ENCODE measurements at regions not wholly inside any gene's neighbourhood (a gene's known extent, or its start where the extent isn't known, plus 50 kb on each side); places are given as distances from the start of the nearest gene placed in this dataset.

DNA sequence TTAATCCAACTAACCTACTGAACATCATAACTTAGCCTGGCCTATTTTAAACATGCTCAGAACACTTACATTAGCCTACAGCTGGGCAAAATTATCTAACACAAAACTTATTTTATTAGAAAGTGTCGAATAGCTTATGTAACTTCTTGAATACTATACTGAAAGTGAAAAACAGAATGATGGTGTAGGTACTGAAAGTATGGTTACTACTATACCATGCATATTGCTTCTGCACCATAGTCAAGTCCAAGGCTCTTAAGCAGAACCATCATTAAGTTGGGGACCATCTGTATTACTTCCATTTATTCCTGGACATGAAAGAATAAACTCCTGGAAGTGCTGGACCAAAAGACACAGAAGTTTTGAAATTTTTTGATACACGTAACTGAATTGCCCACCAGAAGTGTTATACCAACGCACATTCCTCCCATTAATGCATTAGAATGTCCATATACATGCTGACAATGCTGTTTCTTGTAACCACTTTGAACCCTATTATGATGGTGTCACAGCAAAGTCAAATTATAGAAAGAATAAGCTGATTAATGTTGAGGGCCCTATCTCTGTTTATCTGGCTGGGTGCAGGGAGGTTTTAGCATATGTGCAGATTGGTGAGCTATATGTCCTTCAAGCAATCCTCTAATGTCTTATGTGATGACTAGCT lies 375.7 kb downstream of the ACTL7B start:
- DNase-seq: no peak

DNA sequence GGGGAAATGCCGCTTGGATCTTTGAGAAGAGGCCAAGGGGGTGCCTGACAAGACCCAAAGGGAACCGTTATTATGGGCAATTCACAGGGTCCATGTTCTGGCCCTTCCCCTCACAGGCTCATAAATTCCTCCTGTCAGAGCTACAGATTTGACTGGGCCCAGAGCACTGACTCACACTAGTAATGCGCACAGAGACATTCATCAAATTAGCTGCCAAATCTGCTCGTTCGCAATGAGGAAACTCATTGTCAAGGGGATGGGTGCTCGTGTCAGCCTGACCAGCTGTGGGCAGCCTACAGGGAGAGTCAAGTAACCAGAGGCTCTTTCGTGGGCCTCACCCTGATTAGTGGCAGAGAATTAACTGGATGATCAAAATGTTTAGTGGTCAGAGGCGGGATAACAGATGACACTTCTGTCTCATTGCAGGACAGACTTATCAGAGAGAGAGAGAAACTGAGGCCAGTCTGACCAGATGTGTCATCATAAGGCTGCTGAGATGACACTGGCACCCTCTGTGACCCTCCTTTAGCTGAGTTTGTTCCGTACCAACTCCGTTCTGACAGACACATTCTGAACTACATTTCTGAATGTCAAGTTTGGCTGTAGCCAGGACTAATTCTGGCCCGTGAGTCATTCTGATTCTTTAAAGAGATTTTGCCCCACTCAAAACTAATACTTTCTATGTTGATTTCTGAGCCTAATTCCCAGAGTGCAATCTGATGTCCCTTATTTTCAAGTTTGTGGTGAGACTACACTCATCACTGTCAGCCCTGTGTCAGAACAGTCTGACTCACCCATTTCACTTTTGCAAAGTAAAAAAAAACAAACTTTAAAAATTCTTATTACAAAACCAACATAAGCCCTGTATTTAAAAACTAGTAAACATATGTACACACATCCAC lies 377.1 kb downstream of the ACTL7B start:
- no peak for DNase-seq

DNA sequence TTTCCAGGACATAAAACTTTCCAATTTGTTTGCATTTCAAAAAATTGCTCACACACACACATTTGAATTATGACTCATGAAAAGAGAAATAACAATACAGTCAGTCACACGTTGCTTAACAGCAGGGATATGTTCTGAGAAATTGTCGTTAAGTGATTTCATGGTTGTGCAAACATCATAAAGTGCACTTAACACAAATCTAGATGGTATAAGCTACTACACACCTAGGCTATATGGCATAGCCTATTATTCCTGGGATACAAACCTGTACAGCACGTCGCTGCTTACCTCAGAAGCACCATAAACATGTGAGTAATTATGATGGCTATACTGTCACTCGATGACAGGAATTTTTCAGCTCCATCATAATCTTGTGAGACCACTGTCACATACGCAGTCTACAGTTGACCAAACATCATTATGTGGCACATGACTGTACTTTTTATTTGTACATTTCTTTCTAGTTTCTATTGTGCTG lies 378.2 kb downstream of the ACTL7B start:
- peak; percentile 83 for DNase-seq

DNA sequence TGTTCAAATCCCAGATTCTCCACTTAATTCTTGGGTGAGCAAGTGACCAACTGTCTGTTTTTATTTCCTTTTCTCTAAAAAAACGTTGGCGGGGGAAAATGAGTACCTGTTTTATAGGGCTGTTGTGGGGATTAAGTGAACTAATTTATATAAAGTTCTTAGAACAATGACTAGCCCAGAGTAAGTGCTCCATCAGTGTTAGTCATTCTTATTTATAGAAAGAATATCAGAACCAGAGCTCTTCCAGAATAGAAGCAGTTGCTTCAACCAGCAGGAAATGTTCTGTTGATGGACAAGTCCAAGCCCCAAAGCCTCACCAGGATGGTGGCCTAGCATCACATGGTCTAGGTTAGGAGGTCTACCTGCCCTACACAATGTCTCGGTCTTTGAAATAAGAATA lies 379.2 kb downstream of the ACTL7B start:
- no peak for DNase-seq

DNA sequence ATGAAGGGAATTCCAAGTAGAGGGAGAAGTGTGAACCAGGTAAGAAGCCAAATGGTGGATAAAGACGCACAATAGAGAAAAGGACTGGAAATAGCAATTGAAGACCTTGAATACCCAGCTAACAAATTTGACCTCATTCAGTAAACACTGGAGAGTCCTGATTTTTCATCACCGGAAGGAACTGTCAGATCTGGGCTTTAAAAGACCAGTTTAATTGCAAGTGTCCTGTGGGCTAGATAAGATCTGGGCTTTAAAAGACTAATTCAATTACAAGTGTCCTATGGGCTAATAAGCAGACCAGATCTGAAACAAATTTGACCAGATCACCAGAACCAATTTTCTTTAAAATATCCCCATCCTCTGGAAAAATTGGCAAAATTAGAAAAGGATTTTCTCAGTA lies 380.0 kb downstream of the ACTL7B start:
- DNase-seq: no peak

DNA sequence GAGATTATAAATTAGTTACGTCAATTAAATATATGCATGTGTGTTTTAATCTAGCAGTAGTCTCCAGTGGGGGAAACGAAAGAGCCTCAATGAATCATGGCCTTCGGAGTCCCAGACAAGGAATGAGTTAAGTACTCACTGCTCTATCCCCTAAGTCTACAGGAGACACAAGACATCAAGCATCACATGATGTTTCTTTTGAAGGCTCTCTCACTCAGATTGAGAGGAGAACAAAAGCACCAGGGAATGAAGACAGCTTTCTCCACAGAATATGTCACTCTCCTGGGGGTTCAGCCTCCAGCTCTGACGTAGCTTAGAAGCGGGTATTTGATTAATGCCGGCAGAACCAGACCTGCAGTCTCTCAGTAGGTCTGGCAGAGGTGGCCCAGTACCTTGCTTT lies 381.4 kb downstream of the ACTL7B start:
- DNase-seq: no peak

DNA sequence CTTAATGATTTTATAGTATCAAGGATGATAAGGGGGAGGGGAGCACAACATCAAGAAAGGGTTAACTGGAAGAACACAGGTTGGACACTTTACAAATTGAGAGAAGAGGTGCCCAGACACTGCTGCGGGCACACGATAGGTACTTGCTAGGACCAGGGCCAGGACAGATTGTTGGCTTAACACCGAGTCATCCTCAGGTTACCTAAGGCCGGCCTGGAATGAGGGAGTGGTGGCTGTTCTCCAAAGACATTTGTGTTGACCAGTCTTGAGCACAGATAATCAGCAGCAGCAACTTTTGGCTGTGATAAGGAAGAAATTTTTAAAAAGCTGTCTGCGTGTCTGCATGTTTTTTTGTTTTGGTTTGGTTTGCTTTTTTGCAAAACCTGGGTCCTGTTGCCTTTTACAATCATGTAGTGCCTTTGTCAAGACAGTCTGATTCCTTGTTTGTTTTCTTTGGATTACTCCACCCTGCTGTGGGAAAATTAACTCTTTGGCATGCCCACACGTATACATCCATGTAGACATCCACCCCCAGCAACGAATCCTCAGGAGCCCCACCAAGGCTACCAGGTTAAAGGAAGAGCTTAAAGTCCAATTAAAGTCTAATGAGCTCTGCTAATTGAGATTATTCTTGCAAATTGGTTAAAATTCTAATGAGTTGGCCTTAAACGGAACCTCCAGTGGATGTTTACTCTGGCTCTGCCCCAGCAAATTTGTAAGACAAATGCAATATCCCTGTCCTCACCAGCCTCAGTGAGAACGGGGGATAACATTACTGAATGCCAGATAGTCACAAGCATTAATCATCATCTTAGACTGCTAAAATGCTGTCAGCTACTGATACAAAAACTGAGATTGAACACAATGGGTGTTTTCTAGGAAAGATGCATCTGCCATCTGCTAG lies 382.3 kb downstream of the ACTL7B start:
- DNase-seq: no peak

DNA sequence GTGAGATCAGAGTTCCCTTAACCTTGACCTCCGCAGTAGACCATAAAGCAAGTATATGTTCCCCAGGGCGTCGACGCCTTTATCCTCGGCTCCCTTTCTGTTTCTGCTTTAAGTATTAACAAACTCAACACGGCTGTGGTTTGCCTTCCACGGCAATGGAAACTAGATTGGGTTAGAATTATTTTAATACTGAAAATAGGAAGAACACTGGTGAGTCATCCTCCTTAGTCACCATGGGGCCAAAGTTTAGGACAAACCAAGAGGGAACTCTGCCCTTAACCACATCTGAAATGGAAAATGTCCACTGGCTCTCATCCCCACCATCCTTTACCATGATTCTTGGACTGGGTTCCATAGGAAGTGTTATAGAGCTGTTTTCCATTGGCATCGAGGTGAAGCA lies 386.1 kb downstream of the ACTL7B start:
- DNase-seq: no peak

DNA sequence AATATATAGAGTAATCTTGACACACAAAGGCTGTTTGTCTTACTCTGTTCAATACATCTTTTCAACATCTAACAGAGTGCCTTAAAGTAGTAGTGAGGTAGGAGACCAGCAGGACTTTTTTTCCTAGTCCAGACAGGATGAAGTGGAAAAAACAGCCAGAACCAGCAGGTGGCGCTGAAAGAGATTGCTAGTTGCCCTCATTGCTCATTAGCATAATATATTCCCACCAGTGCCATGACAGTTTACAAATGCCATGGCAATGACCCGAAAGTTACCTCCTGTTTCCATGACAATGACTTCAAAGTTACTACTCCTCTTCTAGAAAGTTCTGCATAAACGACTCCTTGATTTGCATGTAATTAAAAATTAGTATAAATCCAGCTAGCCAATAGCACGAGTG lies 387.4 kb downstream of the ACTL7B start:
- peak; percentile 1 for DNase-seq

DNA sequence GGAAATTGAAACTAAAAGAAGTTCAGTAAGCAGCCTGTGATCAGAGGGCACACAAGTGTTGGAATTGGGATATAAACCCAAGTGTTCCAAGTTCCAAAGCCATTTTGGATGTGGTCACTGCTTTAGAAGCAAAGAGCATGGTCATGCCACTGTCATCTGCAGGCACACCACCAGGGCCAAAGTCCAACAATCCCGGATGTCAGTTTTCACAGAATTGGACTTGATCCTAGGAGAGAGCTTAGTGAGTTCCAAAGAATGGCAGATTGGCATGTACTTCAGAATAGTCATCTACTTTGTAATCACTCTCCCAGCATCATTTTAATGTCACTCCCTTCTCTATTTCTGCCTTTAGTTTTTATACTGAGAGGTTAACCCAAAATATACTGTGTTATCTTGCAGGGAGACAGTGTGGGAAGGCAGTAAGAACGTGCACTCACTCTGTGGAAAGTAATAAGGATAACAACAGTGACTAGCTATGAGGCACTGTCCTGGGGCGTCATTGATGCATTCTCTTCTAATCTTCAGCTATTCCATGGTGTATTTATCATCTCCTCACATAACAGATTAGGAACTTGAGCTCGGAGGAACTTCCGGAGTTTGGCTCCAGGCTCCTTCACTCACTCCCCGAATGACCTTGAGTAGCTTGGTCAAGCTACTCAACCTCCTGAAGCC lies 388.0 kb downstream of the ACTL7B start:
- no peak for DNase-seq

DNA sequence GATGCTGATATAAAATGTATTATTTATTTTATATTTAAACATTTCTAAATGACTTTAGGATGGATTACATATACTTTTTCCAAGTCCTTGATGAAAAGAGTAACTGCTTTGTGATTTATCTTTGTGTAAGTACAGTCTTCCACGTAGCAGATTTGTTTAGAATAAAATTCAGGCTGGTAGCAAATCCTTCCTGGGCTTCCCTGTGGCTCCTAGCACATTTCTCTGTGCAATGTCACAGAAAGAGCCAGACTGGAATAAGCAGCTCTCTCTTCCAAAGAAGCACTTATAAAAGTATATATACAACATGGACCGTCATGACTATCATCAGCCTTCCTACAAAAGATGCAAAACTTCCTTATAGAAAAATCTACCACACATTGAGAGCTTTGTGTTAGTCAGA lies 388.6 kb downstream of the ACTL7B start:
- DNase-seq: no peak

DNA sequence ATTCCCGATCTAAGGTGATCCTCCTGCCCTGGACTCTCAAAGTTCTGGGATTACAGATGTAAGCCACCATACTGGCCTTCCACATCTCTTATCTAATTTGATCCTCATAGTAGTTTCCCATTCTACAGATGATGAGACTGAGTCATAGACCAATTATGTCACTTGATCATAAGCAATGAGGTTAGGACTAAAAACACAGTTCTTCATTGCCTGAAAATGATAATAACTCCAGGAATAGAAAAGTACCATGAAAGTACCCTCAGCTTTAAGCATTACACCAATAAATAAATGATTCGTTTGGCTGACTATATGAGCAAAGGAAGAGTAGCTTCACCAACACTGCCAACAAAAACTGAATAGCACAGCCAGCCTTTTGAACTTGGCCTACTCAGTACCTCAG lies 389.5 kb downstream of the ACTL7B start:
- no peak for DNase-seq

DNA sequence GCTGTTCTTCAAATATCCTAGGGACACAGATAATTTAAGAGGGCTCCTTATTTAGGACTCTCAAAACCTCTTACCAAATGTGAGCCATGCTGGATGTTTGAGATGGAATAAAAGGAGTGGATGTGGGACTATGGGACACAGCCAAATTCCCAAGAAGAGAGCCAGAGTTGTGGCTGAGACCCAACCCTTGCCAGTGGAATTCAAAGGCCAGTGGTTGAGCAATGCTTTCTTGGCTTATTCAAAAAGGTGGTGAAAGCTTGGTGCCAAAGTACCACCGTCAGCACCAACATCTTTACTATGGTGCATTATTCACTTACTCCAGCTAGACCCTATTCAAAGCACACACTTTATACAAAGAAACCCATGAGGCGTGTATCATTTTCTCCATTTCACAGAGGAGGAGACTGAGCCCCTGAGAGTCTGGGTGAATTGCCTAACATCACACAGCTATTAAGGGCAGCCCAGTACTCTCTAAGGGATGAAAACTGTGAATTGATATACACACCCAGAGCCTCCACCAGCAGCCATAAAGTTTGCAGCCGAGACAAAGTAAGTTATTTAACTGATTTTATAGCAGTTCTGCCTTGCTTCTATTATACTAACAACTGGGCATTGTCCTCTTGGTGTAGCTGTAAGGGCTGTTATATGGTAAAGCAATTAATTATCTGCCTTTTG lies 391.7 kb downstream of the ACTL7B start:
- DNase-seq: no peak

DNA sequence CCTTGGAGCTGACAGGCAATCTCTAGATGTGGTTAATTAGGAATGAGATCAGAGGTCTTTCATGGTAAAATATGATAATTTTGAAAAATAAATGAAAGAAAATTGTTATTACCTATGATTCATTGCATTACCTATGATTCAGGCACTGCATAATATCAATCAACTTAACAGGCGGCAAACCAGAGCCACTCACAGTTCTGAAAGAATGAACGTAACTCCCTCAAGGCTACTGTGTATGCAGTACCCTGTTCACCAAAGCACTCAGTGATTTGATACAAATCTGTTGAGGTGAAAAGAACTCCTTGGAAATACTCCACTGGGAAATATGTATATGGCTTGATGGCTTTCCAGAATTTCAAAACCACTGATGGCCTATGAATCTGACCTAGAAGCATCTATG lies 398.9 kb downstream of the ACTL7B start:
- DNase-seq: no peak

DNA sequence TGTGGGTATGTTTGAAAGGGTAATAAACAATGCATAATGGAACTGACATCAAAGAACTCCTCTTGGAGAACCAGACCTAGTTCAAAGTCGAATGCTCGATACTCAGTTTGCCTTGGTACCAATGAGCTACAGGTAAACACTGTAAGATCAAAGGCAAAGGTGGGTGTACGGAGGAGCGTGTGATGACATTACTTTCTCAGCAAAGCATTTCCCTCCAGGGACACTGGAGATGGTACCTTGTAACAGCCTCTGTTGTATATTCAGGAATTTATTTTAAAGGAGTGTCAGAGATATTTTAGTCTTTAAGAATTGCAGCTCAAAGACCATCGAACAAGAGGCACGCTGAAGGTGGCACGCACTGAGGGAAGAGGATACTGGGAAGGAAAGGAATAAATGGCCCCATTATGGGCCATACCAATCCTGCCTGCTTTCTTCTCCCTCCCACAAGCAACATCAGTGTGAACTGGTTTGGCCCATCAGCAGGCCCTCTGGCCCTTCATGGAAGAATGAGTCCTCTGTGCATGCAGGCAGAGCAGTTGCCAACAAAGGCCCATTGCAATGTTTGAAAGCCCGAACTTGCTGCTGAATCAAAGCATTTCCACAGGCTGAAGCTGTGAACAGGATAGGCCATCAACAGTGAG lies 410.2 kb downstream of the ACTL7B start:
- peak; percentile 26 for DNase-seq

DNA sequence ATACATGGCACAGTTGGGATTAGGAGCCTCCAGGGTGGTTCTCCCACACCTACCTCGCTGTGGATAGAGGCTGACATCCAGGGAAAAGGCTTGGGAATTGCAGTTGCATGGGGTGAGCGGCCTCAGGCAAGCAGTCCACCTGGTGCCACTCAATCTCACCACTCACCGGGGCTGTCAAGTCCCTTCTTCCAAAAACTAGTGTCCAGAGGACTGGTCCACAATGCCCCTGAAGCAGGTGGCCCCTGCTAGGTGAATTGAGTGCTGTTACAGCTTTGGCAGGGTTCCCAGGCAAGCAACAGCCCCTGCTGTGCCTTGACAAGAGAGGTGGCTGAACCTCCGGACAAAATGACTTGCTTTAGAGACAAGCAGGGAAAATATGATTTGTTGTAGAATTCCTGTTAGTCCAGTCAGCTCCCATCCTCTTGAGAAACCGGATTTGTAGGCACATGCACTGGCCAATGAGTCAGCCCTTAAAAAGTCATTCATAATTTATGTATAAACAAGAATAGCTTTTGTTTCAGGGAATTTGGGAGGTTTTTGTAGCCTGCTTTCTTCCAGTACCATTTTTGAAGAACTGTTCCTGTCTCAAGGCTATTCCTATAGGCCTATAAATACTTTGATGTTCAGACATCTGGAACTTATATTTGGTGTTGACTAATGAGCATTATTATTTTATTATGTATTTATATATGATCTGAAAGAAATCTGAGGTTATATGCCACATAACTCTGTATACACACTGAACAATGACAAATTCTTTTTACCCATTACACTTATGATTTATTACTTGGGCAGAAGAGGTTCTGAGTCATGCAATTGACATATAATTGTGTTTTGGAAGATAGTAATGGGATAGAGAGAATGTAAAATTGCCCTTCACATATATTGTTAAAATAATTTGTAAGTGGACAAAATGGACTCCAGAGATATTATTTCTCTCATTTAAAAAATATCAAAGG lies 411.1 kb downstream of the ACTL7B start:
- peak; percentile 91 for DNase-seq

DNA sequence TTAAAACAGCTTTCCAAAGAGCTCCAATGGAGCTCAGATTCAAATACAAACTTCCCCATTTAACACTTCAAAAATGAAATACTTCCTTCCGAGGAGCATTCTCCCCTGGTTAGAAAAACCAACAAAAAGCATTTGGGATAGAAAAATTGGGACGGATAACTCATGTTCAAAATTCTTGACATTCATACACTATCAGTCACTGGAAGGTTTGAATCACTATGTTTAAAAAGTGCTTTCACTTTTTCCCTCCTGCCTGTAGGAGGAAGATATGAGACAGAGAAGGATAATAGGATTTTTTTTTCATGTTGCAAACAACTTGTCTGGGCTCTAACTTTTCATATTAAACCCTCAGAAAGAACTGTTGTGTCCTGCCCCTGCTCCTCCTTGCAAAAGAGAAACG lies 412.0 kb downstream of the ACTL7B start:
- DNase-seq: no peak

DNA sequence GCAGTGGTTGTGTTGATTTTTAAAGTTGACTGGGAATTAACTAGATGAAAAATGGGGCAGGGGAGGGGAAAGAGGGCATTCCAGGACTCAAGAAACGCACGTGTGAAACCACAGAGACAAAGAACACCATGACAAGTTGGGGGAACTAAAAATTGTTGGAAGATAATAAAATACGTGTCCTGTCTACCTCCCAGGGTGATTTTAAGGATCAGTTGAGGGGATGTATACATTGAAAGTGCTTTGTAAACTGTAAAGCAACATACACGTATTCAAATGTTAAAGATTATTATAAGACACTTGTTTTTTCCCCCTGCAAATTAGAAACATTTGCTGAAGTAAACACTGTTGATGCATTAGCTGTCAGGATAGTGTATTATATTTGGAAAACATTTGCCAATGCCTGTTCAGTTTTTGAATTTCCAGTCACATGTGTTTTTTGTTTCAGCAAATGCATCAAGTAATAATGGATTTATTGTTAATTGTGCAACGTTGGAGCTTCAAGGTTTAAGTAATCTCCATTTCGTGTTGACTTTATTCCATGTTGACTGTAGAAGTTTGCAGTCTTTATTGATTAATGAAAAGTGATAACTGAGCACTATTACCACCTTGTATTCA lies 412.7 kb downstream of the ACTL7B start:
- DNase-seq: no peak

DNA sequence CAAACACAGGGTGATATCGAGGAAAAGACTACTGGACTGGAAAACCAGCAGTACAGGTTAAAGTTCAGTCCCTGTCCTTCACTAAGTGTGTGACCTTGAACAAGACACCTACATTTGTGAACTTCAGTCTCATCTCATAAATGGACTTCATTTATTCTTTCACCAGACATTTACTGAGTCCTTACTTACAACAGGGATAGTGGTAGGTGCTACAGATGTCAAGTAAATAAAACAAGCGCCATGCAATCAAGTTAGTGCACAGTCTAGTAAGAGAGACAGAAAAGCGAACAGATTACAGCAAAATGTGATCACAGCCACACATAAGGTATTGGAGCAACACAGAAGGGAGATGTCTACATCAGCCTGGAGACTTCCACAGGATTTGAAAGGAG lies 413.2 kb downstream of the ACTL7B start:
- DNase-seq: no peak

DNA sequence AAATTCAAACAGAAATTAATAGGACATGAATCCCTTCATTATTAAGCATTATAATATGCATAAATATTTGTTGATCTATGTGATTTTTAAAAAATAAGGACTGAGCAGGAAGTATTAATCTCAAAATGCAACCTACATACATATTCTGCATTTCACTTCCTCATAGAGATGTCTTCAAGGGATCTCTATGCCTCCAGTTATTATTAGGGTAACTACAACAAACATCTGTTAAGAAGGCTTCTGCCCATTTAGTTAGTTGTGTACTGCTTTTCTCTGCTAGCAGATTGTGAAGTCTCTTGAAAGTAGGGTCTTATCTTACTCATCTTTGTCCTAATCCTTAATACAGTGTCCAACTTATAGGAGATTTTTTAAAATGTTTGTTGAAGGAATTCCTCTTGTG lies 414.1 kb downstream of the ACTL7B start:
- DNase-seq: no peak
